Epithelial cell of proximal tubule (primary cell): ENCODE measurements at regions not wholly inside any gene's neighbourhood (a gene's known extent, or its start where the extent isn't known, plus 50 kb on each side); places are given as distances from the start of the nearest gene placed in this dataset.

Experiments used
- DNase-seq: peaks from one replicate; pipeline ENCODE4 v3.0.0-alpha.2; 2011; ENCODE audit warnings: low read depth
- H3K4me3 ChIP-seq: 2 replicates; pipeline ENCODE4 v1.5.1; 2011; ENCODE audit warnings: low read depth, mild to moderate bottlenecking, low read length
- TF ChIP-seq, protein P1 (sequence below): conservative IDR thresholded peaks from 2 replicates; pipeline ENCODE4 v1.5.1; 2012; ENCODE audit warnings: low read depth, mild to moderate bottlenecking, low read length

DNA sequence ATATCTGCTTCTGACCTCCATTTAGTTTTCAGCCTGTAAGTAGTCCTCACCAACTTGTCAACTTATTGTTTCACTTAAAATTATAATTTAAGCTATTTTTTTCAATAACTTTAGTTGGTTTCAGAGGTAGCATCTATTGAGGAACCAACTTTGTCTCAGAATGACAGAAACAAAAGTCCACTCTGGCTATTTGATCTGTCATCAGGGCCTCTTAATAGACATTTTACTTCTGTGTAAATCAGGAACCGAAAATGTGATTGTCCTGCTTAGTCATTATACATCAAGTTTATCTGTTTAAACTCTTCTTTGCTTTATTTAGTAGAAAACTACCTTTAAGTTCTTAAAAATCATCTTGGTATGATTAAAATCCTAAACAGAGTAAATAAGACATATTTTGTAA, 820.8 kb upstream of the EDIL3 start:
- no peak overlapping the region for H3K4me3 ChIP-seq
- DNase-seq: no peak
- TF ChIP-seq, protein P1, sequence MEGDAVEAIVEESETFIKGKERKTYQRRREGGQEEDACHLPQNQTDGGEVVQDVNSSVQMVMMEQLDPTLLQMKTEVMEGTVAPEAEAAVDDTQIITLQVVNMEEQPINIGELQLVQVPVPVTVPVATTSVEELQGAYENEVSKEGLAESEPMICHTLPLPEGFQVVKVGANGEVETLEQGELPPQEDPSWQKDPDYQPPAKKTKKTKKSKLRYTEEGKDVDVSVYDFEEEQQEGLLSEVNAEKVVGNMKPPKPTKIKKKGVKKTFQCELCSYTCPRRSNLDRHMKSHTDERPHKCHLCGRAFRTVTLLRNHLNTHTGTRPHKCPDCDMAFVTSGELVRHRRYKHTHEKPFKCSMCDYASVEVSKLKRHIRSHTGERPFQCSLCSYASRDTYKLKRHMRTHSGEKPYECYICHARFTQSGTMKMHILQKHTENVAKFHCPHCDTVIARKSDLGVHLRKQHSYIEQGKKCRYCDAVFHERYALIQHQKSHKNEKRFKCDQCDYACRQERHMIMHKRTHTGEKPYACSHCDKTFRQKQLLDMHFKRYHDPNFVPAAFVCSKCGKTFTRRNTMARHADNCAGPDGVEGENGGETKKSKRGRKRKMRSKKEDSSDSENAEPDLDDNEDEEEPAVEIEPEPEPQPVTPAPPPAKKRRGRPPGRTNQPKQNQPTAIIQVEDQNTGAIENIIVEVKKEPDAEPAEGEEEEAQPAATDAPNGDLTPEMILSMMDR: no peak

DNA sequence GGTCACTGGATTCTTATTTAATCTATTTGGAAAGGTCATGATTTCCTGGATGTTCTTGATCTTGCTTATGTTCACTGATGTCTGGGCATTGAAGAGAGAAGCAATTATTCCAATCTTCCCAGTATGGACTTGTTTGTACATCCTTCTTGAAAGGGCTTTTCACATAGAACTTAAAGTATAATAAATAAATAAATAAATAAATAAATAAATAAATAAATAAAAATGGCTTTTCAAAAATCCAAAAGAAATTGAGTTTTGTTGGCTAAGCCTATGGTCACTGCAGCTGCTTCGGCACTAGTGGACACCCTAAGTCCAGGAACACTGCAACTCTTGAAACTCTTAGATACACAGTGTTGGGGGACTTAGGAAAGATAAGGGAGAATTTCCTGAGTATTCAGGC, 840.7 kb upstream of the EDIL3 start:
- no peak for DNase-seq
- TF ChIP-seq, protein P1: no peak
- no peak overlapping the region for H3K4me3 ChIP-seq

DNA sequence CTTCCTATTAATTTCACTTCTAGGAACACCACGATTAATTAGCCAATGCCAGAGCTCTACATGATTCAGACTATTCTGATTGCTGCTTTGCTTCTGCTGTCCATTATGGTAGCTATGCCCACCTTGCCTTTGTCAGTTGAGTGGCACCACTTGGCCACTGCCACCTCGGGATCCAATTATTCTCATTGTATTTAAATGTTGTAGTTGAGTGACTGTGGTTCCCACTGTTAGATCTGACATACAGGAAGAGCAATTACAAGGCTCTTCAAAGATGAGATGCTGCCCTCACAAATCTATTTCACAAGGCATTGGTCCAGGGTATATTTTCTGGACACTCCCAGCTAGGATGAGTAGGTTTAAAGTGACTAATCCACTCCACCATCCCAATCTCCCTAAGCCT, 864.5 kb upstream of the EDIL3 start:
- no peak for DNase-seq
- TF ChIP-seq, protein P1: no peak
- H3K4me3 ChIP-seq: no peak overlapping the region

DNA sequence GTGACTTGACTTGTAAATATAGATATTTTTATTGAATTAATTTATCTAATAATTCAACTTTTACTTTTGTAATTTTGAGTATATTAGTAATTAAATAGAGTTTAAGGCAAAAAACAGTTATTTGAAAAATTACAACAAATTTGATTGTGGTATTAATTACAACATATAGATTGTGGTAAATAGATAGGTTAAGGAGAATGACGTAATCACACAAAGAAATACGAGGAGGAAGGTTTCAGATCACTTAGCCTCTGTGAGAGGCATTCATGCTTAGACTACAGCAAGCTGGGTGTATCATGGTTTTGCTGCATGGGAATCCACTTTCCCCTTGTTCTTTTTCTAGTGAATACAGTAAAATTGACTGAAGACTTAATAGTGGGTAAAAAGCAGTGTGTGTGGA, 878.4 kb upstream of the EDIL3 start:
- no peak overlapping the region for H3K4me3 ChIP-seq
- no peak for DNase-seq
- TF ChIP-seq, protein P1: no peak

DNA sequence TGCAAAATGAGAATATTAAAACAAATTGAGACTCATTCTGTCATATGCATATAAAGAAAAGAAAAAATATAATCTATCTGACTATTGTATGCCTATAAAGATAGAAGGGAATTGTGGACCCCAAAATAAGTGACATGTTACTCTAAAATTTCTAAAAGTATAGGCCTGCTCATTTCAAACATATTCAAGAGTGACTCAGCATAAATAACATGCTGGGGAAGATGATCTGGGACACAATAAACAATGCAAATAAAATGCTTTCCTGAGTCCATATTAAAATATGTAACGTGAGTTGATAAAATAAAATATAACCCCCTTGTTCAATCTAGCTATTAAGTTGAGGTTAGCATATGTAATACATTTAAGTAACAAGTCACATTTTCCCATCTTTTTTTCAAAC, 882.0 kb upstream of the EDIL3 start:
- DNase-seq: no peak
- TF ChIP-seq, protein P1: no peak
- no peak overlapping the region for H3K4me3 ChIP-seq

DNA sequence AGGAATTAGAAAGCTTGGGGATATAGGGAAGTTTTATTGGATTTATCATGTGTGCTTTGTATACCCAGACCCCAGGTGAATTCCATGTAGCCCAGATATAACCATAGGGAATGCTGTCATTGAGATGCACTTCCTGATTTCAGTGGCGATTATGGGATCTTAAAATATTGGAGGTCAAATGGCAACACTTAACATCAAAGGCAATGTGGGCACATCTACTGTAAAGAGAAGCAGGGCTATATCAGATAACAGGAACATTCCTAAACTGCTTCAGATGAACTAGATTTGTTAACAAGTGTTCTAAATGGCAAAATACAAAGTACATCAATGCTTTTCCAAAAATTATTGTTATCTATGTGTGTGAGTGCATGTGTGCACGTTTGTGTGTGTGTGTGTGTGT, 883.5 kb upstream of the EDIL3 start:
- TF ChIP-seq, protein P1: no peak
- no peak overlapping the region for H3K4me3 ChIP-seq
- DNase-seq: no peak

DNA sequence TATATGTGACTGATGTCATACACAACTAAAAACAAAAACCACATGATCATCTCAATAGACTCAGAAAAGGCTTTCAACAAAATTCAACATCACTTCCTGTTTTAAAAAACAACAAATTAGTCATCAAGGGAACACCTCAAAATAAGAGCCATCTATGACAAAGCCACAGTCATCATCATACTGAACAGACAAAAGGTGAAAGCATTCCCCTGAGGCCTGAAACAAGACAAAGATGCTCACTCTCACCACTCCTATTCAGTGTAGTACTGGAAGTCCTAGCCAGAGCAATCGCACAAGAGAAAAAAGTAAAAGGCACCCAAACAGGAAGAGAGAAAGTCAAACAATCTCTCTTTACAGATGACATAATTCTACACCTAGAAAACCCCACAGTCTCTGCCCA, 893.5 kb upstream of the EDIL3 start:
- no peak for DNase-seq

More for the DNA sequence above, 893.5 kb upstream of the EDIL3 start:
- TF ChIP-seq, protein P1: no peak
- H3K4me3 ChIP-seq: no peak overlapping the region
